PC-9 (cell line): ENCODE measurements at regions not wholly inside any gene's neighbourhood (a gene's known extent, or its start where the extent isn't known, plus 50 kb on each side); places are given as distances from the start of the nearest gene placed in this dataset.

Experiments used
- BruUV-seq: library from RNA; stranded (reverse); fragments of 400-500 nt; replicated peaks from 2 replicates; lab custom pipeline; 2021; lab: Mats Ljungman, UMichigan
- CTCF ChIA-PET: fragments of 300-600 bp; sonication (Branson Sonifier 250); formaldehyde crosslinking; loops from one replicate; lab custom pipeline; 2022; ENCODE audit warnings: antibody characterized with exemption; lab: Charles Lee
- POLR2A ChIA-PET: fragments of 300-600 bp; sonication (Branson Sonifier 250); formaldehyde crosslinking; loops from one replicate; lab custom pipeline; 2022; ENCODE audit warnings: antibody characterized with exemption; ENCODE audit not compliant: unreplicated experiment; lab: Charles Lee
- DNase-seq, 2 experiments: peaks; one replicate each; pipeline versions ENCODE4 v3.0.0 to v3.0.0-alpha.2; 2015 to 2022; ENCODE audit warnings: mixed read lengths in 1 of 2
- H2AFZ ChIP-seq: fragments of 200-600 bp; sonication (generic); 2 replicates; pipeline ENCODE4 v1.8.1; 2017; ENCODE audit warnings: antibody characterized with exemption
- H3F3A ChIP-seq: fragments of 200-600 bp; sonication (generic); 2 replicates; pipeline ENCODE4 v1.8.1; 2017; ENCODE audit warnings: antibody characterized with exemption, mild to moderate bottlenecking, low read depth; ENCODE audit not compliant: insufficient read depth
- H3K27ac ChIP-seq: fragments of 200-600 bp; sonication (generic); 2 replicates; pipeline ENCODE4 v1.6.1; 2016; ENCODE audit warnings: mixed run types
- H3K27me3 ChIP-seq: fragments of 200-600 bp; sonication (generic); 2 replicates; pipeline ENCODE4 v1.6.1; 2016; ENCODE audit warnings: low read depth, mixed run types; ENCODE audit not compliant: insufficient read depth
- H3K36me3 ChIP-seq: fragments of 200-600 bp; sonication (generic); 2 replicates; pipeline ENCODE4 v1.6.1; 2016; ENCODE audit warnings: low read depth, mixed run types
- H3K4me1 ChIP-seq: fragments of 200-600 bp; sonication (generic); replicated peaks from 2 replicates; pipeline ENCODE4 v1.6.1; 2016; ENCODE audit warnings: mixed run types; ENCODE audit not compliant: insufficient read depth
- H3K4me2 ChIP-seq: fragments of 200-600 bp; sonication (generic); 2 replicates; pipeline ENCODE4 v1.6.1; 2017; ENCODE audit warnings: mixed run types
- H3K4me3 ChIP-seq: fragments of 200-600 bp; sonication (generic); 2 replicates; pipeline ENCODE4 v1.6.1; 2016; ENCODE audit warnings: mixed run types
- H3K79me2 ChIP-seq: fragments of 200-600 bp; sonication (generic); 2 replicates; pipeline ENCODE4 v1.6.1; 2017; ENCODE audit warnings: low read depth, mixed run types
- H3K9me2 ChIP-seq: fragments of 200-600 bp; sonication (generic); 2 replicates; pipeline ENCODE4 v1.8.1; 2017; ENCODE audit warnings: mild to moderate bottlenecking; ENCODE audit not compliant: insufficient read depth
- H3K9me3 ChIP-seq: fragments of 200-600 bp; sonication (generic); 2 replicates; pipeline ENCODE4 v1.8.1; 2016; ENCODE audit warnings: low read depth; ENCODE audit not compliant: insufficient read depth
- H4K20me1 ChIP-seq: fragments of 200-600 bp; sonication (generic); 2 replicates; pipeline ENCODE4 v1.8.1; 2017; ENCODE audit not compliant: insufficient read depth
- CTCF ChIP-seq: fragments of 200-600 bp; sonication (generic); conservative IDR thresholded peaks from 2 replicates; pipeline ENCODE4 v1.6.1; 2017; ENCODE audit warnings: mixed run types, antibody characterized with exemption, mild to moderate bottlenecking, moderate library complexity
- EZH2 ChIP-seq: fragments of 200-600 bp; sonication (generic); IDR thresholded peaks from 2 replicates; pipeline ENCODE4 v1.8.0; 2017; ENCODE audit warnings: antibody characterized with exemption, low read depth
- intact Hi-C: fragments of 100-400 bp; cut with micrococcal nuclease; formaldehyde crosslinking; loops from one replicate; pipeline ENCODE4 v1.10.0; 2022; ENCODE audit not compliant: unreplicated experiment

GRCh38 chr7:19296617-19297016 lies 151.4 kb upstream of the FERD3L start:
- H3K79me2 ChIP-seq, result no peaks in the 10 kb centered on the region
- no peaks in the 10 kb centered on the region for H3K27me3 ChIP-seq
- intact Hi-C loops, result no loop called here
- POLR2A ChIA-PET, result no interaction called here
- no peaks in the 10 kb centered on the region for H4K20me1 ChIP-seq
- no peak overlapping the region for H3K4me2 ChIP-seq
- no peaks in the 10 kb centered on the region for H3K4me1 ChIP-seq
- TF ChIP-seq CTCF, result no peak
- no peak overlapping the region for H2AFZ ChIP-seq
- H3F3A ChIP-seq, result no peaks in the 10 kb centered on the region
- H3K36me3 ChIP-seq, result no peaks in the 10 kb centered on the region
- H3K27ac ChIP-seq, result no peak overlapping the region
- CTCF ChIA-PET, result no interaction called here
- BruUV-seq, result no TSS peak
- no peak for DNase-seq
- H3K4me3 ChIP-seq, result no peak overlapping the region
- H3K9me3 ChIP-seq, result no peaks in the 10 kb centered on the region
- 0 out of 2 replicates have a peak, but pooled peaks cover 7% of the 10 kb centered on the region for H3K9me2 ChIP-seq

GRCh38 chr7:19295376-19295775 lies 150.2 kb upstream of the FERD3L start:
- no TSS peak for BruUV-seq

DNA sequence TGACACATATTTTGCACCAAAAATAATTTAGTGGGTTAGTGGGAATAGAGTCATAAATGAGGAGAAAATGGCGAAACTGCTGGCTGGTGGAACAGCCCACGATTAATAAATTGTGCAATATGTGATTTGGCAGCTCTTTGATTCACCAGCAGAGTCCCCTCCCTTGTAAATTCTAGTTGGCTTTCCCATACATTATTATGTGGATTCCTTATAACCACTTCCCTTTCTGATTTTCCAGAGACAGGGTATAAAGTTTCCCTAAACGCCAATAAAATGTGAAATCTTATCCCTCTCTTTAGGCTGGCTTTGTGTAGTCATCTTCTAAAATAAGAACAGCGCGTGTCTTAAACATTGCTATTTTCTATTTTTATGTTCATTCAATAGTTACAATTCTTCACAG lies 149.4 kb upstream of the FERD3L start:
- Histone ChIP-seq H3K27ac (no peak overlapping the region), H2AFZ (no peak overlapping the region), H3K4me3 (no peak overlapping the region), H3F3A (no peaks in the 10 kb centered on the region), H4K20me1 (no peaks in the 10 kb centered on the region), H3K4me1 (no peaks in the 10 kb centered on the region), H3K9me3 (no peaks in the 10 kb centered on the region), H3K9me2 (0 out of 2 replicates have a peak, but pooled peaks cover 7% of the 10 kb centered on the region), H3K4me2 (no peak overlapping the region), H3K79me2 (no peaks in the 10 kb centered on the region), H3K36me3 (no peaks in the 10 kb centered on the region), H3K27me3 (no peaks in the 10 kb centered on the region)
- TF ChIP-seq EZH2 (no peak), CTCF (no peak)
- DNase-seq, result no peak
- ChIA-PET POLR2A (no interaction called here), CTCF (no interaction called here)
- intact Hi-C loops, result no loop called here
- BruUV-seq, result no TSS peak

More at GRCh38 chr7:19295376-19295775, 150.2 kb upstream of the FERD3L start:
- H3K79me2 ChIP-seq, result no peaks in the 10 kb centered on the region
- no peak overlapping the region for H2AFZ ChIP-seq
- H3K4me1 ChIP-seq, result no peaks in the 10 kb centered on the region
- H3K27me3 ChIP-seq, result no peaks in the 10 kb centered on the region
- H3K4me2 ChIP-seq, result no peak overlapping the region
- ChIA-PET CTCF (no interaction called here), POLR2A (no interaction called here)
- no peak for DNase-seq
- no peak overlapping the region for H3K4me3 ChIP-seq
- 0 out of 2 replicates have a peak, but pooled peaks cover 7% of the 10 kb centered on the region for H3K9me2 ChIP-seq
- H3F3A ChIP-seq, result no peaks in the 10 kb centered on the region
- no peaks in the 10 kb centered on the region for H4K20me1 ChIP-seq
- TF ChIP-seq EZH2 (no peak), CTCF (no peak)
- no peak overlapping the region for H3K27ac ChIP-seq
- no peaks in the 10 kb centered on the region for H3K36me3 ChIP-seq
- intact Hi-C loops, result no loop called here
- H3K9me3 ChIP-seq, result no peaks in the 10 kb centered on the region
